K562 (cell line): ENCODE measurements at regions not wholly inside any gene's neighbourhood (a gene's known extent, or its start where the extent isn't known, plus 50 kb on each side); places are given as distances from the start of the nearest gene placed in this dataset.
A peak's percentile ranks its signal among the peaks of the same experiment; 100 is the strongest.

Experiments
- ARID3A ChIP-seq: IDR thresholded peaks from 2 replicates; pipeline ENCODE4 v1.6.1; 2012; ENCODE audit warnings: low read depth, low read length, improper control_type of control experiment, borderline replicate concordance
- GTF3C2 ChIP-seq: IDR thresholded peaks from 3 replicates; pipeline ENCODE4 v1.6.1; 2011; ENCODE audit warnings: borderline replicate concordance, mild to moderate bottlenecking, moderate library complexity; ENCODE audit not compliant: insufficient read length; ENCODE audit errors: extremely low read depth
- HCFC1 ChIP-seq: IDR thresholded peaks from 2 replicates; pipeline ENCODE4 v1.6.1; 2012; ENCODE audit warnings: low read depth, low read length, improper control_type of control experiment
- IFI16 ChIP-seq: fragments of 250-450 bp; sonication (Bioruptor Pico); IDR thresholded peaks from 2 replicates; pipeline ENCODE4 v2.1.2; 2022; ENCODE audit warnings: mild to moderate bottlenecking, inconsistent platforms
- KDM2B ChIP-seq: fragments of 250-450 bp; sonication (Bioruptor Pico); IDR thresholded peaks from 2 replicates; pipeline ENCODE4 v1.8.0; 2021; ENCODE audit warnings: mild to moderate bottlenecking, moderate library complexity
- MAX ChIP-seq: sonication (generic); formaldehyde crosslinking; IDR thresholded peaks from 2 replicates; pipeline ENCODE4 v1.9.0; 2022; ENCODE audit warnings: mild to moderate bottlenecking, missing genetic modification reagents
- NFE2L1 ChIP-seq: fragments of 450-650 bp; IDR thresholded peaks from 2 replicates; pipeline ENCODE4 v1.6.1; 2016; ENCODE audit warnings: missing genetic modification characterization, low read depth, mild to moderate bottlenecking, missing compliant biosample characterization, moderate library complexity, borderline replicate concordance
- PPARD ChIP-seq: fragments of 250-450 bp; sonication (Bioruptor Pico); IDR thresholded peaks from 2 replicates; pipeline ENCODE4 v1.8.0; 2022; ENCODE audit warnings: inconsistent platforms, mild to moderate bottlenecking, moderate library complexity
- ZNF184 ChIP-seq: sonication (generic); formaldehyde crosslinking; IDR thresholded peaks from 2 replicates; pipeline ENCODE4 v1.5.0; 2020; ENCODE audit warnings: missing genetic modification reagents
- ZNF384 ChIP-seq: IDR thresholded peaks from 2 replicates; pipeline ENCODE4 v1.6.1; 2012; ENCODE audit warnings: low read depth, low read length, improper control_type of control experiment
- ZNF766 ChIP-seq: fragments of 200-800 bp; sonication (Bioruptor generic); conservative IDR thresholded peaks from 2 replicates; pipeline ENCODE4 v1.6.1; 2016; ENCODE audit warnings: missing genetic modification characterization, missing compliant biosample characterization
- TF ChIP-seq, protein P1 (sequence below), 2 experiments: fragments of 450-650 bp; IDR thresholded peaks; 2 replicates each; pipeline ENCODE4 v1.6.1; 2016; ENCODE audit warnings: mild to moderate bottlenecking in 2 of 2, borderline replicate concordance in 1 of 2, low read depth in 1 of 2, moderate library complexity in 1 of 2
- TF ChIP-seq, protein P2 (sequence below), 2 experiments: fragments of 450-650 bp; IDR thresholded peaks; 2 replicates each; pipeline ENCODE4 v1.6.1; 2016

- TF ChIP-seq, protein P1, sequence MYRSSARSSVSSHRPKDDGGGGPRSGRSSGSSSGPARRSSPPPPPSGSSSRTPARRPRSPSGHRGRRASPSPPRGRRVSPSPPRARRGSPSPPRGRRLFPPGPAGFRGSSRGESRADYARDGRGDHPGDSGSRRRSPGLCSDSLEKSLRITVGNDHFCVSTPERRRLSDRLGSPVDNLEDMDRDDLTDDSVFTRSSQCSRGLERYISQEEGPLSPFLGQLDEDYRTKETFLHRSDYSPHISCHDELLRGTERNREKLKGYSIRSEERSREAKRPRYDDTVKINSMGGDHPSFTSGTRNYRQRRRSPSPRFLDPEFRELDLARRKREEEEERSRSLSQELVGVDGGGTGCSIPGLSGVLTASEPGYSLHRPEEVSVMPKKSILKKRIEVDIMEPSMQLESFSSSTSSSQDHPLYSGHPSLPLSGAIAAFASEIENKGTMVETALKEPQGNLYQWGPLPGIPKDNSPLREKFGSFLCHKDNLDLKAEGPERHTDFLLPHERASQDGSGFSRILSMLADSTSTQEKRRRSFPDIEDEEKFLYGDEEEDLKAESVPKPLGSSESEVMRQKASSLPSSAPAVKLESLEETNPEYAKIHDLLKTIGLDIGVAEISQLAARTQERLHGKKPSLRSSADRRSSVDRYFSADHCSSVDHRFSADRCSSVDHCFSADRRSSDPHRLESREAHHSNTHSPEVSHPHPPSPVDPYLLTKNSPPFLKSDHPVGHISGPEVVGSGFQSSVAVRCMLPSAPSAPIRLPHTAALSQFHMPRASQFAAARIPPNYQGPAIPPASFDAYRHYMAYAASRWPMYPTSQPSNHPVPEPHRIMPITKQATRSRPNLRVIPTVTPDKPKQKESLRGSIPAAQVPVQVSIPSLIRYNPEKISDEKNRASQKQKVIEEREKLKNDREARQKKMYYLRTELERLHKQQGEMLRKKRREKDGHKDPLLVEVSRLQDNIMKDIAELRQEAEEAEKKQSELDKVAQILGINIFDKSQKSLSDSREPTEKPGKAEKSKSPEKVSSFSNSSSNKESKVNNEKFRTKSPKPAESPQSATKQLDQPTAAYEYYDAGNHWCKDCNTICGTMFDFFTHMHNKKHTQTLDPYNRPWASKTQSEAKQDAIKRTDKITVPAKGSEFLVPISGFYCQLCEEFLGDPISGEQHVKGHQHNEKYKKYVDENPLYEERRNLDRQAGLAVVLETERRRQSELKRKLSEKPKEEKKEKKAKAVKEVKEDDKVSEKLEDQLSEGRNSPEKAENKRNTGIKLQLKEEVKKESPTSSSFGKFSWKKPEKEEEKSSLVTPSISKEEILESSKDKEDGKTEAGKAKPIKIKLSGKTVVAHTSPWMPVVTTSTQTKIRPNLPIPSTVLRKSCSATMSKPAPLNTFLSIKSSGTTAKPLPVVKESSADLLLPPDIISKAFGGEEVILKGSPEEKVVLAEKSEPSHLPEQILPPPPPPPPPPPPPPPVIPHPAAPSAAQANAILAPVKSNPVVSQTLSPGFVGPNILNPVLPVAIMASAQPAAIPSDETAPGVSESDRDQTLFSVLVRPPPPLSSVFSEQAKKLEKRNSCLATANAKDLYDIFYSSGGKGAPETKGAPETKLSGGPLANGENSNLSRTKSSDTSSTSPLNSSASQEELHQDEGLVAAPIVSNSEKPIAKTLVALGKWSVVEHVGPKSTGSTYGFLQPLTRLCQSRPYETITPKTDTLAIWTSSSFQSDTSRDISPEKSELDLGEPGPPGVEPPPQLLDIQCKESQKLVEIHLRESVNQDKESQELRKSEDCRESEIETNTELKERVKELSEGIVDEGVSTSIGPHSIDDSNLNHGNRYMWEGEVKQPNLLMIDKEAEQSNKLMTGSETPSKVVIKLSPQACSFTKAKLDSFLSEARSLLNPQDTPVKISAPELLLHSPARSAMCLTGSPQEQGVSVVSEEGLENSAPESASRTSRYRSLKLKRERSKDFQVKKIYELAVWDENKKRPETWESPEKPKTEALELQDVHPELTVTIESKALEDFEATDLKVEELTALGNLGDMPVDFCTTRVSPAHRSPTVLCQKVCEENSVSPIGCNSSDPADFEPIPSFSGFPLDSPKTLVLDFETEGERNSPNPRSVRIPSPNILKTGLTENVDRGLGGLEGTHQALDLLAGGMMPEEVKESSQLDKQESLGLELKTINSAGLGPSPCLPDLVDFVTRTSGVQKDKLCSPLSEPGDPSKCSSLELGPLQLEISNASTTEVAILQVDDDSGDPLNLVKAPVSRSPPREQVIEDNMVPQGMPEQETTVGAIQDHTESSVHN (IDR thresholded peaks at IDR 0.05; ENCODE audit: borderline replicate concordance in 1 of 2, low read depth in 1 of 2) = no peak
- TF ChIP-seq, protein P2, sequence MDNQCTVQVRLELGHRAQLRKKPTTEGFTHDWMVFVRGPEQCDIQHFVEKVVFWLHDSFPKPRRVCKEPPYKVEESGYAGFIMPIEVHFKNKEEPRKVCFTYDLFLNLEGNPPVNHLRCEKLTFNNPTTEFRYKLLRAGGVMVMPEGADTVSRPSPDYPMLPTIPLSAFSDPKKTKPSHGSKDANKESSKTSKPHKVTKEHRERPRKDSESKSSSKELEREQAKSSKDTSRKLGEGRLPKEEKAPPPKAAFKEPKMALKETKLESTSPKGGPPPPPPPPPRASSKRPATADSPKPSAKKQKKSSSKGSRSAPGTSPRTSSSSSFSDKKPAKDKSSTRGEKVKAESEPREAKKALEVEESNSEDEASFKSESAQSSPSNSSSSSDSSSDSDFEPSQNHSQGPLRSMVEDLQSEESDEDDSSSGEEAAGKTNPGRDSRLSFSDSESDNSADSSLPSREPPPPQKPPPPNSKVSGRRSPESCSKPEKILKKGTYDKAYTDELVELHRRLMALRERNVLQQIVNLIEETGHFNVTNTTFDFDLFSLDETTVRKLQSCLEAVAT (IDR thresholded peaks at IDR 0.05) = peak; percentile 94 to 95
- TF ChIP-seq GTF3C2 (no peak), PPARD (CRISPR knock-in tag) (no peak), NFE2L1 (tag) (no peak), ARID3A (0 out of 2 replicates have a peak, but pooled peaks have one; percentile 3), ZNF184 (CRISPR knock-in tag) (no peak), MAX (no peak), ZNF766 (CRISPR knock-in tag) (no peak), ZNF384 (no peak), KDM2B (CRISPR knock-in tag) (no peak), IFI16 (no peak), HCFC1 (no peak)
Observed at GRCh38 chr6:27140999-27141528, 106.4 kb upstream of the PRSS16 start (continued).
